ENCODE measurements at regions not wholly inside any gene's neighbourhood (a gene's known extent, or its start where the extent isn't known, plus 50 kb on each side); places are given as distances from the start of the nearest gene placed in this dataset.

GRCh38 chr10:47205192-47205591 lies 94.8 kb upstream of the GDF10 start:
- no peak overlapping the region for H4K8ac ChIP-seq (ENCODE audit: low read depth, low read length)
- H3K27me3 ChIP-seq (ENCODE audit: insufficient read depth, low read length), result no peaks in the 10 kb centered on the region
- WGBS (ENCODE audit: extremely low coverage, insufficient coverage, insufficient read length), result no CpG with 5 or more reads among the region's 2 CpGs
- no peak overlapping the region for H3K18ac ChIP-seq (ENCODE audit: low read length)
- no peak overlapping the region for H3K27ac ChIP-seq (ENCODE audit: low read depth, low read length)
- no peaks in the 10 kb centered on the region for H3K36me3 ChIP-seq (ENCODE audit: control insufficient read depth in 1 of 2, insufficient read depth in 2 of 2, low read length in 2 of 2)
- H3K4ac ChIP-seq (ENCODE audit: low read depth, low read length), result no peak overlapping the region
- no peak for DNase-seq
- H2AK5ac ChIP-seq (ENCODE audit: low read length), result no peak overlapping the region
- no peaks in the 10 kb centered on the region for H3K79me2 ChIP-seq (ENCODE audit: control insufficient read depth, insufficient read depth, low read length, poor library complexity)
- no peaks in the 10 kb centered on the region for H3K4me1 ChIP-seq (ENCODE audit: control insufficient read depth in 1 of 2, insufficient read depth in 2 of 2, low read length in 2 of 2)
- H2AFZ ChIP-seq (ENCODE audit: insufficient read depth, low read length, poor library complexity), result no peak overlapping the region
- H2BK12ac ChIP-seq (ENCODE audit: low read length), result no peak overlapping the region
- no peak overlapping the region for H3K14ac ChIP-seq (ENCODE audit: low read length)
- H2BK5ac ChIP-seq (ENCODE audit: low read depth, low read length, poor library complexity), result no peak overlapping the region
- no peak overlapping the region for H2BK120ac ChIP-seq (ENCODE audit: insufficient read depth, low read length, poor library complexity)
- H4K91ac ChIP-seq (ENCODE audit: low read depth, low read length), result no peak overlapping the region
- no peak overlapping the region for H3K9ac ChIP-seq (ENCODE audit: low read length)
- no peak overlapping the region for H3K4me2 ChIP-seq (ENCODE audit: low read length)
- H3K4me3 ChIP-seq (ENCODE audit: low read depth, low read length), result no peak overlapping the region
- H3K9me3 ChIP-seq (ENCODE audit: insufficient read depth, low read depth, low read length), result no peaks in the 10 kb centered on the region
- no peaks in the 10 kb centered on the region for H3K79me1 ChIP-seq (ENCODE audit: low read length)
- no peak overlapping the region for H4K12ac ChIP-seq (ENCODE audit: low read depth, low read length)
- H3K23ac ChIP-seq (ENCODE audit: low read length), result no peak overlapping the region

GRCh38 chr10:47206449-47207280 lies 93.3 kb upstream of the GDF10 start:
- Histone ChIP-seq H3K36me3 (ENCODE audit: control insufficient read depth in 1 of 2, insufficient read depth in 2 of 2, low read length in 2 of 2) (no peaks in the 10 kb centered on the region), H3K9me3 (ENCODE audit: insufficient read depth, low read depth, low read length) (no peaks in the 10 kb centered on the region), H2BK120ac (ENCODE audit: insufficient read depth, low read length, poor library complexity) (no peak overlapping the region), H4K8ac (ENCODE audit: low read depth, low read length) (no peak overlapping the region), H2AK5ac (ENCODE audit: low read length) (no peak overlapping the region), H3K4me2 (ENCODE audit: low read length) (no peak overlapping the region), H3K14ac (ENCODE audit: low read length) (no peak overlapping the region), H3K27me3 (ENCODE audit: insufficient read depth, low read length) (no peaks in the 10 kb centered on the region), H3K23ac (ENCODE audit: low read length) (no peak overlapping the region), H2AFZ (ENCODE audit: insufficient read depth, low read length, poor library complexity) (no peak overlapping the region), H4K91ac (ENCODE audit: low read depth, low read length) (no peak overlapping the region), H3K9ac (ENCODE audit: low read length) (no peak overlapping the region), H3K27ac (ENCODE audit: low read depth, low read length) (no peak overlapping the region), H3K4me1 (ENCODE audit: control insufficient read depth in 1 of 2, insufficient read depth in 2 of 2, low read length in 2 of 2) (no peaks in the 10 kb centered on the region), H3K79me1 (ENCODE audit: low read length) (no peaks in the 10 kb centered on the region), H3K18ac (ENCODE audit: low read length) (no peak overlapping the region), H2BK5ac (ENCODE audit: low read depth, low read length, poor library complexity) (no peak overlapping the region), H3K4ac (ENCODE audit: low read depth, low read length) (no peak overlapping the region), H2BK12ac (ENCODE audit: low read length) (no peak overlapping the region), H4K12ac (ENCODE audit: low read depth, low read length) (no peak overlapping the region), H3K79me2 (ENCODE audit: control insufficient read depth, insufficient read depth, low read length, poor library complexity) (no peaks in the 10 kb centered on the region), H3K4me3 (ENCODE audit: low read depth, low read length) (no peak overlapping the region)
- no CpG with 5 or more reads among the region's 3 CpGs for WGBS (ENCODE audit: extremely low coverage, insufficient coverage, insufficient read length)
- no peak for DNase-seq

- Histone ChIP-seq H3K4me3 (ENCODE audit: low read depth, low read length) (no peak overlapping the region), H4K12ac (ENCODE audit: low read depth, low read length) (no peak overlapping the region), H4K91ac (ENCODE audit: low read depth, low read length) (no peak overlapping the region), H2AK5ac (ENCODE audit: low read length) (no peak overlapping the region), H2BK12ac (ENCODE audit: low read length) (no peak overlapping the region), H3K14ac (ENCODE audit: low read length) (no peak overlapping the region), H2BK5ac (ENCODE audit: low read depth, low read length, poor library complexity) (no peak overlapping the region), H3K18ac (ENCODE audit: low read length) (no peak overlapping the region), H3K79me2 (ENCODE audit: control insufficient read depth, insufficient read depth, low read length, poor library complexity) (no peaks in the 10 kb centered on the region), H3K23ac (ENCODE audit: low read length) (no peak overlapping the region), H3K79me1 (ENCODE audit: low read length) (no peaks in the 10 kb centered on the region), H2BK120ac (ENCODE audit: insufficient read depth, low read length, poor library complexity) (no peak overlapping the region), H3K9ac (ENCODE audit: low read length) (no peak overlapping the region), H2AFZ (ENCODE audit: insufficient read depth, low read length, poor library complexity) (no peak overlapping the region), H3K36me3 (ENCODE audit: control insufficient read depth in 1 of 2, insufficient read depth in 2 of 2, low read length in 2 of 2) (no peaks in the 10 kb centered on the region), H3K4ac (ENCODE audit: low read depth, low read length) (no peak overlapping the region), H3K4me1 (ENCODE audit: control insufficient read depth in 1 of 2, insufficient read depth in 2 of 2, low read length in 2 of 2) (no peaks in the 10 kb centered on the region), H3K4me2 (ENCODE audit: low read length) (no peak overlapping the region), H3K27ac (ENCODE audit: low read depth, low read length) (no peak overlapping the region), H3K9me3 (ENCODE audit: insufficient read depth, low read depth, low read length) (no peaks in the 10 kb centered on the region), H3K27me3 (ENCODE audit: insufficient read depth, low read length) (no peaks in the 10 kb centered on the region), H4K8ac (ENCODE audit: low read depth, low read length) (no peak overlapping the region)
- no peak for DNase-seq
- WGBS (ENCODE audit: extremely low coverage, insufficient coverage, insufficient read length), result no CpG with 5 or more reads among the region's 4 CpGs
Measured at GRCh38 chr10:47207281-47207615, 92.7 kb upstream of the GDF10 start.

- no peak overlapping the region for H3K4me2 ChIP-seq (ENCODE audit: low read length)
- WGBS (ENCODE audit: extremely low coverage, insufficient coverage, insufficient read length), result no CpG with 5 or more reads among the region's 5 CpGs
- H3K4me1 ChIP-seq (ENCODE audit: control insufficient read depth in 1 of 2, insufficient read depth in 2 of 2, low read length in 2 of 2), result no peaks in the 10 kb centered on the region
Measured at GRCh38 chr10:47207894-47208469, 92.0 kb upstream of the GDF10 start.

More at GRCh38 chr10:47207894-47208469, 92.0 kb upstream of the GDF10 start:
- Histone ChIP-seq H3K4me3 (ENCODE audit: low read depth, low read length) (no peak overlapping the region), H3K27me3 (ENCODE audit: insufficient read depth, low read length) (no peaks in the 10 kb centered on the region), H2BK12ac (ENCODE audit: low read length) (no peak overlapping the region), H2AK5ac (ENCODE audit: low read length) (no peak overlapping the region), H3K23ac (ENCODE audit: low read length) (no peak overlapping the region), H4K8ac (ENCODE audit: low read depth, low read length) (no peak overlapping the region), H3K79me1 (ENCODE audit: low read length) (no peaks in the 10 kb centered on the region), H3K4ac (ENCODE audit: low read depth, low read length) (no peak overlapping the region), H4K12ac (ENCODE audit: low read depth, low read length) (no peak overlapping the region), H3K36me3 (ENCODE audit: control insufficient read depth in 1 of 2, insufficient read depth in 2 of 2, low read length in 2 of 2) (no peaks in the 10 kb centered on the region), H3K79me2 (ENCODE audit: control insufficient read depth, insufficient read depth, low read length, poor library complexity) (no peaks in the 10 kb centered on the region), H3K14ac (ENCODE audit: low read length) (no peak overlapping the region), H3K18ac (ENCODE audit: low read length) (no peak overlapping the region), H3K9ac (ENCODE audit: low read length) (no peak overlapping the region), H2BK5ac (ENCODE audit: low read depth, low read length, poor library complexity) (no peak overlapping the region), H3K9me3 (ENCODE audit: insufficient read depth, low read depth, low read length) (no peaks in the 10 kb centered on the region), H2AFZ (ENCODE audit: insufficient read depth, low read length, poor library complexity) (no peak overlapping the region), H2BK120ac (ENCODE audit: insufficient read depth, low read length, poor library complexity) (no peak overlapping the region), H4K91ac (ENCODE audit: low read depth, low read length) (no peak overlapping the region), H3K27ac (ENCODE audit: low read depth, low read length) (no peak overlapping the region)
- no peak for DNase-seq
